Hindlimb muscle (tissue), 1 donor: ENCODE measurements at regions not wholly inside any gene's neighbourhood (a gene's known extent, or its start where the extent isn't known, plus 50 kb on each side); places are given as distances from the start of the nearest gene placed in this dataset.

Experiments
- DNase-seq: peaks from one replicate; pipeline ENCODE4 v3.0.0-alpha.2; 2013

GRCh38 chr2:160882906-160883305 lies 277.3 kb upstream of the TANK start:
- no peak for DNase-seq

GRCh38 chr2:160884056-160884455 lies 276.2 kb upstream of the TANK start:
- no peak for DNase-seq

- DNase-seq = no peak
These were observed 270.6 kb upstream of the TANK start for GRCh38 chr2:160889439-160890170.

- DNase-seq = no peak
These were observed 269.4 kb upstream of the TANK start for GRCh38 chr2:160890667-160891352.

GRCh38 chr2:160891353-160891740 lies 268.9 kb upstream of the TANK start:
- DNase-seq = no peak

GRCh38 chr2:160892204-160892603 lies 268.0 kb upstream of the TANK start:
- no peak for DNase-seq

- DNase-seq = peak; percentile 29
These were observed 266.6 kb upstream of the TANK start for GRCh38 chr2:160893581-160893980.

GRCh38 chr2:160898581-160899307 lies 261.5 kb upstream of the TANK start:
- DNase-seq = no peak

- DNase-seq = no peak
These were observed 258.6 kb upstream of the TANK start for GRCh38 chr2:160901613-160902012.

- no peak for DNase-seq
These were observed 254.4 kb upstream of the TANK start for GRCh38 chr2:160905862-160906261.

- no peak for DNase-seq
These were observed 253.3 kb upstream of the TANK start for GRCh38 chr2:160906878-160907277.

GRCh38 chr2:160907738-160908137 lies 252.5 kb upstream of the TANK start:
- DNase-seq = no peak

- DNase-seq = no peak
These were observed 252.1 kb upstream of the TANK start for GRCh38 chr2:160908157-160908556.

GRCh38 chr2:160909781-160910242 lies 250.4 kb upstream of the TANK start:
- peak; percentile 36 for DNase-seq

GRCh38 chr2:160910681-160911080 lies 249.5 kb upstream of the TANK start:
- peak; percentile 69 for DNase-seq

GRCh38 chr2:160911258-160911657 lies 249.0 kb upstream of the TANK start:
- DNase-seq = no peak

GRCh38 chr2:160912276-160912675 lies 248.0 kb upstream of the TANK start:
- no peak for DNase-seq

- no peak for DNase-seq
These were observed 246.9 kb upstream of the TANK start for GRCh38 chr2:160913323-160913722.

GRCh38 chr2:160914217-160914616 lies 246.0 kb upstream of the TANK start:
- no peak for DNase-seq

GRCh38 chr2:160916300-160916699 lies 243.9 kb upstream of the TANK start:
- no peak for DNase-seq

- no peak for DNase-seq
These were observed 242.4 kb upstream of the TANK start for GRCh38 chr2:160917850-160918249.

GRCh38 chr2:160918258-160918657 lies 242.0 kb upstream of the TANK start:
- DNase-seq = no peak

- no peak for DNase-seq
These were observed 241.2 kb upstream of the TANK start for GRCh38 chr2:160918906-160919503.
